SH-SY5Y (cell line): ENCODE measurements at regions not wholly inside any gene's neighbourhood (a gene's known extent, or its start where the extent isn't known, plus 50 kb on each side); places are given as distances from the start of the nearest gene placed in this dataset.

Source experiments
- GATA2 ChIP-seq: IDR thresholded peaks from 2 replicates; pipeline ENCODE4 v1.6.1; 2011; ENCODE audit warnings: mild to moderate bottlenecking, low read depth, low read length
- GATA3 ChIP-seq: IDR thresholded peaks from 2 replicates; pipeline ENCODE4 v1.6.1; 2011; ENCODE audit warnings: low read depth, mild to moderate bottlenecking, low read length, moderate library complexity

DNA sequence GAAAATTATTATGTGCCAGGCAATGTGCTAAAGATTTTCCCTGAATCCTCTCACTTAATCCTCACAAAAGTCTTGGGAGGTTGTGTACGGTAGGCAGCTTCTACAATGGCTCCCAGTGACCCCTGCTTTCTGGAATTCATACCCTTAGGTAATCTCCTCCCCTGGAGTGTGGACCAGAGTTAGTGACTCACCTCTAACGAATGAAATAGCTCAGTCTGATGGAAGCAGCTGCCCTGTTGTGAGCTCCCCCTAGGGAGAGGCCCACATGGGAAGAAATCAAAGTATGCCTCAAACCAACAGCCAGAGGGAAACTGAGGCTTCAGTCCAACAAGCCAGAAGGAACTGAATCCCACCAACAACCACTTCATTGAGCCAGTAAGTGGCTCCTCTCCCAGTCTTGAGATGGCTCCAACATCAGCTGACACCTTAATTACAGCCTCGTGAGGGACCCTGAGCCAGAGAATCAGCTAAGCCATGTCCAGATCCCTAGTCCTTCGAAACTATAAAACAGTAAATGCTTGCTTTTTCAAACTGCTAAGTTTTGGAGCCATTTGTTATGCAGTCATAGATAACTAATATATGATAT lies 98.9 kb upstream of the ISX start:
- TF ChIP-seq GATA2, result no peak
- no peak for TF ChIP-seq GATA3
